HG03095 (cell line): ENCODE measurements at regions not wholly inside any gene's neighbourhood (a gene's known extent, or its start where the extent isn't known, plus 50 kb on each side); places are given as distances from the start of the nearest gene placed in this dataset.

Experiments
- ATAC-seq: cut with Tn5 transposase; IDR thresholded peaks from one replicate; pipeline ENCODE4 v1.9.1; 2021; ENCODE audit warnings: moderate library complexity; ENCODE audit not compliant: unreplicated experiment

DNA sequence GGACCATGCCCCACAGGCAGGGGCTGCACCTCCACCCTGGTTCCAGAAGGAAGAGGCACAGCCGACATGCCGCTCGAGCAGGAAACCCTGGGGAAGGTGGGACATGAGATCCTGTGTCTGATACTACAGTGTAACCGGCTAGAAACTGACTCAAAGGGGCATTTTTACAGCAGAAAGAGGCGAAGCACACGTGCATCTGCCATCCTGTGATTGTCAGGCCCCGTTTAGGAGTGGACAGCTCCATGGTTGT is 62.7 kb downstream of the SIK1 start:
- no peak for ATAC-seq

DNA sequence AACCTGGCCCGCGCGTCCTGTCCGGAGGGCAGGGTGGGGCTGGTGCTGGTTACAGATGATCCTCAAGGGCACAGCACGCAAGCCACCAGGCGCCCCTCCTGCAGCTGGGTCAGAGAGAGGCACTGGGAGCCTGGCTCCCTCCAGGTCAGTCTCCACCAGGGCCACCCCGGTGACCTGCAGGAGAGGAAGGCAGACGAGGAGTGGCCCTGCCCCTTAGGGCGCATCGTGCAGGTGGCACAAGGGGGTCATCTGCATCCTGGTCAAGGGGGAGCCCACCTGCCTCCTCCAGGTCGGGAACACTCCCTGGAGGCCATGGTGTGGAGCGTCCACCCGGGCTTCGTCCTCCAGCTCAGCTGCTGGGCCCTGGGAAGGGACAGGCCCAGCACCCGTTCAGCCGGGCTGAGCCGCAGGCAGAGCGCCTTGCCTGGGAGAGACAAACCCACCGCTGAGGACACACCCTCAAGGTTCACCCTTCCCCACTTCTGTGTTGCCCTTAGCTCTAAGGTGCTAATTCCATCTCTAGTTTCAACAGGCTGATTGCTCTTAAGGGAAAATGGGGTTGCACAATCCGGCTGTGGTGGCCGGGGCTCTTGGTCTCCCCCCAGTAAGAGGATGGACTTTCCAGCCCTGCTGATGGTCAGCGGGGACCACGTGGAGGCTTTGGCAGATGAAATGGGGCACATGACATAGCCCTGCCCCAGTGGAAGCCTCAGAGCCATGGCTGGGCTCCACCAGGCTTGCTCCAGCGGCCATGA is 63.2 kb downstream of the SIK1 start:
- ATAC-seq, result no peak

DNA sequence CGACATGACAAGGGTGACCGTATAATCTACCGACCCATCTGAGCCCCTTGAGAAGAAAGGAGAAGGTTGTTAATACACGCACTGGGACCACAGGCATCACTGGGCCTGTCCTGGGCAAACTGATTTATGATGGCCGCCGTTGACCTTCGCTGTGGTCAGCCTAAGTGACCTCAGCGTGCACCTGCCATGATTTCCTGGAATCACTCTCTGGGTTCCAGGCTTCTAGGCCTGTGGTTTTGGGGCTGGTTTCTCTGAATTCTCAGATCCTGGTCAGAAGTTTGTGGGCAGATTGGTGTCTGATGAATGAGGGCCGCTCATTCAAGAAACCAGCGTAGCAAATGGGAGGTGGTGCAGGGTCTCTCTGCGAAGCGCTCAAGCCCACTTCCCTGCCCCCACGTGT is 64.0 kb downstream of the SIK1 start:
- ATAC-seq, result no peak

DNA sequence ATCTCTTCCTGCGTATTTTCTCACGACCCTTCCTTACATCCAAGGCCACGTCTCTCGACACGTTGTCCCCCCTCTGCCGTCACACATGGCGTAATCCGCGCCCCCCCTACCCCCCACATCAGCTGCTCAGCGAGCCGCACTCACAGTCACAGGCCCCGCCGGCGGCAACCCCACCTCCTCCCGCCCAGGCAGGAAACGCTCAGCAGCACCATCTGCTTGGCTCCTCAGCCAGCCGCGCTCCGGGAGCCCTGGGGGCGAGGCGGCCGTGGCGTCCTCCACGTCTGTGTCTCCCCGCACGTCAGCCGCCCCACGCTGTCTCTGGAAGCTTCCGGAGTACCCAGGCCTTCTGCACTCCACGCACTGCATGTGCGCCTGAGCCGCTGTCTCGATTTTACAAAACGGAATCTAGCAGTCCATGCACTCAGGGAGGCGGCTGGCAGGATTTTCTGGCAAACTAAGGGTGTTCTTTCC is 64.6 kb downstream of the SIK1 start:
- ATAC-seq, result peak; percentile 42

DNA sequence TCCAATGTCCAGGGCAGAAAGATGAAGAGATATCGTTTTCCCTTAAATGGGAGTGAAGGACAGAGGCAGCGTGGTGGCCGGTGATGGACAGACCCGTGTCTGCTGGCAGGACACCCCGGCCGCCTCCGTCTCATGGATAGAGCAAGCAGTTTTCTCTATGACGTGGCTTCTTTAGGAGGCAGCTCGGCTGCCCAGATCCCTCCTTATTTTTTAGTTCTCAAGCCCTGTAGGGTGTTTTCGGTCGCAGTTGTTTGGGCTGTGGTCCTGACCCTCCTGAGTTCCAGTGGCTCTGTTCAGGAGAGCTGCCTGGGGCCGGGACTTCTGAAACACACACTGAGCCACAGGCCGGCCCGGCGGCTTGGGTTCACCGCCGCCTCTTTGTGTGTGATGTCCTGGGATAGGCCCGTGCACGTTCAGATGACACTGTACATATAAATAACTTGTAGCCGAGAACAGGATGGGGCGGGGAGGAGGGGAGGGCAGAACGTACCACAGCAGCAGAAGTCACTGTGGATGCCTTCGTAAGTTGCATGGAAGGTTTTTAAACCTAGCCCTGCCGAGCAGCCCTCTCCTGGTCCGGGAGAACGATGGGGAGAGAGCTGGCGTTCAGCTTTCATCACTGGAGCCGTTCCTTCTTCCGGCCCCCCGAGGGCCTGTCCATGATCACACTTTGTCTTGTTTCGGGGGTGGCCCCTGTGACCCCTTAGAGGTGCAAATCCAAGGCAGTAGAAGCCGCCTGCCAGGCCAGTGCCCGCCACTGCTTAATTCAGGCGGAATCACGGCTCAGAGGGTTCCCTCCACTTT is 65.2 kb downstream of the SIK1 start:
- ATAC-seq, result peak; percentile 45

DNA sequence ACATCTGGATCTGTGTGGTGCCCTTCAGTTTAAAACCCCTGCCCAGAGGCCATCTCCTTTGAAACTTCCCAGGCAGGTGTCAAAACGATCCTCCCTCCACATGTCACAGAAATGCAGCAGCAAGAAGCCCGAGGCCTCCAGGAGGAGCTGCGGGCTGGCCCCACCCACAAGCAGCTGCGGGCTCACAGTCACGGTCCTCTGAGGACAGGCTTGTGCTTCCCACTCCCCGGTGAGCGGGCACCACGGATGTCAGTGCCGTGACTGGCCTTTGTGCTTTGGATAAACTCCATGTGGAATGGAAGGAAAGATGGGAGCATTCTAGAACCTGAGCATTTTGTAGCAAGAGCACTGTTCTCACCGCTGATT is 65.8 kb downstream of the SIK1 start:
- no peak for ATAC-seq

DNA sequence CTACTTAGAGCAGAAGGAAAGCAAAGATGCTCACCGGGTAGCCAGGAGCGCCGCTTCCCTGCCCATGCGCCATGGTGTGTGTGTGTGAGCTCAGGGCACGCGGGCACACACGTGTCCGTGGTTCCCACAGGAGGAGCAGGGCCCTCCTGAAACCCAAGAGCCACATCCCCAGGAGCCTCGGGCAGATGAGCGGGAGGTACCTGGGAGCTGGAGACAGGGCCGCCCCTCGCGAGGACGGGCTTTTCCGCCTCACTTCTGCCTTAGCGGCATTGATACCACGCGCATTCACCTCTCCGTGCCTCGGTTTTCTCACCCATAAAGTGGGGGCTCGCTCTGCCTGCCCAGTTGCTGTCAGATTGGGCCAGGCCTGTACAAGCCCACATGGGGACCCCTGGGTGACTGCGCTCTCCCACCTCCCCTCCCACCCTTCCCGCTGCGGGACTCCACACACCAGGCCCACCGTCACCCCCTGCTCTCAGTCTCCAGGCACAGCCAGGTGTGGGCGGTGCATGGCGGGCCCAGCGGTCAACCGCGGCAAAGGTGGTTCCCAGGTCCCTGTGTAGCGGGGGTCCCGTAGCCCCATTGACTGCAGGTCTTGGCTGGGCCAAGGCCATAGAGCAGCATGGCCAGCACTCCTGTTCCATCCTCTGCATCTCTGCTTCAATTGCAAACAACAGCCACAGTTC is 66.3 kb downstream of the SIK1 start:
- no peak for ATAC-seq

DNA sequence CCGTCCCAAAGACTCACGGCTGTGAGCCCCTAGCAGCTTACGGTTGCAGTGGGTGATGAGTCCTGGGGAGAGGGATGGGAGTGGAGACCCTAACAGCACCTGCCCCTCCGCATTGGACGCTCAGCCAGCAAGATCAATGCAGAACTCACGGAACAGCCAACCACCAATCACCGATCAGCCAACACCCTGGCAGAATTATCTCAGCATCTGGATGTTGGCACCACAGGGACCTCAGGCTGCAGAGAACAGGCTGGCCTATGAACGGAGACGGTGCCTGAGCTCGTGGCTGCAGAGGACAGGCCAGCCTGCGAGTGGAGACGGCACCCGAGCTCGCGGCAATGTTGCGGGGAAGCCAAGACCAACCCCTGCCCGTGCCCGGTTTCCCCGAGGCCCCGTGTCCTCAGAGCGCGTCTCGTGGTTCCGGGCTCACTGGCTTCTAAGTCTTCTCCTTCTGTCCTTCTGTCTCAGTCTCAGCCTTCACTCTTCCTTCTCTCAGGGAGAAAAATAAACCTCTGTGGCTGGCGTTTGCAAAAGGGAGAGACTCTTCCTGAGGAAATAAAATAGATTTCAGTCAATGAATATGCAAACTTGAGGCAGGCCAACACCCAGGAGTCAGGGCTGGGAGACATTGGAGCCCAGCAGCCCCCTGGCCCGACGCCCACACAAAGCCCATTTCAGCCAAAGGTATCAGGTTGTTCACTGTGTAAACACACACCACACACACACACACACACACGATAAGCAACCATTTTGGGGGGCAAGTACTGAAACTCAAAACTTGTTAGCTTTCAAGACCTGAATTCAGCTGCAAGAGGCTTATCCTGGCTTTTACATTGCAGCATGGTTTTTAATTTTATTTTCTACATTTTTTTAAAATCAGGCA is 67.8 kb downstream of the SIK1 start:
- no peak for ATAC-seq

DNA sequence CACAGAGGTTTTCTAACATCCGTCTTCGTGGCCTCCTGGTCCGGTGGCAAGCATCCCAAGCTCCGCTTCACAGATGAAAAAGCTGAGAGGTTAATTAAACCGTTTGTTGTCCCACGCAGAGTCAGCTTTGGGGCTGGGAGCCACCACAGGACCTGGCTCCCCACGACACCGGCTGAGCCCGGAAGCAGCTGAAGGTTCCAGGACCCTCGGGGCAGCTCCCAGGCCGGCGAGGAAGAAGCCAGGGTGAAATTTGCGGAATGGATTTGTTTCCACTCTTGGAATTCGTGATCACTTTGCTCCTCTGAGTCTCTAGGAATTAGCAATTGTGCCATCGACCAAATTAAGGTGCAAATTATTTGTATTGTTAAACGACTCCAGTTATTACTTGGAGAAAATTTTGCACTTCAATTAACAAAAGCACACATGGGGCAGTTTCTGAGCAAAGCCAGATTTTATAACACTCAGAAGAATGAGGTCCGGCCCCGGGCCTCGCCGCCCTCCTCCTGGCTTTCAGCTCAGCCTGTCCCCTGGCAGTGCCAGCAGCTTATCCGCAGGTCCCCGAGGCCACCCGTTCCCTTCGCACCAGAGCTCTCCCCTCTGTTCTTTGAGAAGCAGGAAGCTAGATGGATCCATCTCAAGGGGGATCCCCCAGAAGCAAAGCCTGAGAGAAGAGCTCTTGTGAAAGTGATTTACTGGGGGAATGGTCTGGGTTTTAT is 69.1 kb downstream of the SIK1 start:
- ATAC-seq, result no peak

DNA sequence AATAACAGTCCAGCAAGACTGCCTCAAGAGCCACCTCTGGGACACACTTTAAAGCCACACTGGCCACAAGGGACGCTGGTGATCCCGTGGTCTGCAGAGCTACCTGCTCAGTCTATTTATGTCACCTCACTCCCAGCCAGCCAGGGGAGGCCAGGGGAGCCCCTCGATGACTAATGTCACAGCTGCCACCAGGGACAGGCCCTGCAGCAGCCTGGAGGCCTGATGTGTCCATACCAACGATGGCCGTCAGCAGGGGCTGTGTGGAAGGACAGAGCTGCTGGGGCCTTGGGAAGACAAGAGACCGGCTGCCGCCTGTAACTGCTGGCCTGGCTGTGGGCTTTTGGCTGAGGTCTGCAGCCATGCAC is 71.0 kb downstream of the SIK1 start:
- no peak for ATAC-seq

DNA sequence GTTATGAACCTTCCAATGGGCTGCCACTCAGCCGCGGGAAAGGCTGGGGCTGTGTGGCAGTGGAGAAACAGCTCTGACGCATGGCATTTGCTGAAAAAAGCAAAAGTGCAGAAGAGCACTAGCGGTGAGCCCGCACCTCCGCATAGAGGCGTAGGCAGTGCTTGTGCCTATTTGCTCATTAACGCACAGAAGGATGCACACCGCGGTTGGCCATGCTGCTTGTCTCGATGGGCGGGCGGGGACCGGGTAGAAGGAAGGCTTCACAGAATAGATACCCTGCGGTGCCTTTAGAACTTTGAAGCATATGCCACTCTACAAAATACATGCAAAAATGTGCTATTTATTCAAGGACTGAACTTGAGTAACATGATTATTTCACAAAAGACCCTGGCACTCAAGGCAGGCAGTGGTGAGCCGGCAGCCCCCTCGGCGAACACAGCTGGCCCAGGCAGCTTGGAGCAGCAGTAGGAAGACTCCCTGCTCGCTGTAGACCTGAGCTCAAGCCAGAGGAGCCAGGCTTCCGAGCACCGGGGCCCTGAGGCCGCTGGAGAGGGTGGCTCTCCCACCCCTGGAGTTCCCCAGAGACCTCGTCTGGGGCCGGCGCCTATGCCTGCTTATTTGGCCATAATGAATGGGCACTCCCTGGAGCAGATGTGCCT is 71.5 kb downstream of the SIK1 start:
- no peak for ATAC-seq

DNA sequence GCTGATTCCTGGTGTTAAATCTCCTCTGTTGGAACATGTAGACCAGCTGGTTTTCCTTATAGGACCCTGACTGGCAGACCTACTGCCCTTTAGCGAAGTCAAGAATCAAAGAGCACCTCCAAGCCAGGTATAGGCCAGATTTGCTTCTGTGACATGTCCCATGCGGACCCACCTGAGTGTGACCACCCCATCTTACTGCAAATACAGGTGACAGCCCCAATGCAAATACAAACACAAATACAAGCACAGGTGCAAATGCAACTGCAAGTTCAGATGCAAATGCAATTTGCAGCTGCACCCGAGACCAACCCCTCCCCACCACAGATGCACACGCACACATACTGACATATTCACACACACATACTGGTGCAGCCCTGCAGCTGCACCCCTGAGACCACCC is 72.3 kb downstream of the SIK1 start:
- ATAC-seq, result no peak

DNA sequence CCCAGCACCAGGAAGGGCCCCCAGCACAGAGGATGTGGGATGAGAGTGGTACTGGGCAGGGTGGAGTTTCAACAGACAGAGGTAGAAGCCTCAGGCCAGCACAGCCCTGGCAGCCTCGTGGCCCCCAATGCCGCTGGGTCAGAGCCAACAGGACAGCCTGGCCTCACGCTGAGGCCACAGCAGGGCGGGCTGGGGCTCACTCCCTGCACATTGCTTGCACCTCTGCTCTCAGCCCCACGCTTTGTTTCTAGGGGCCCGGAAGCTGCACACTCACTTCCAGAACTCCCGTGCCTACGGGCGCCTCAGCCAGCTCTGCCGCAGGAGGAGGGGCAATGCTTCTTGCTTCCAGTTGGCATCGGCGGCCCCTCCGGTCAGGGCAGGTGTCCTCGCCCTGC is 72.9 kb downstream of the SIK1 start:
- ATAC-seq, result no peak

DNA sequence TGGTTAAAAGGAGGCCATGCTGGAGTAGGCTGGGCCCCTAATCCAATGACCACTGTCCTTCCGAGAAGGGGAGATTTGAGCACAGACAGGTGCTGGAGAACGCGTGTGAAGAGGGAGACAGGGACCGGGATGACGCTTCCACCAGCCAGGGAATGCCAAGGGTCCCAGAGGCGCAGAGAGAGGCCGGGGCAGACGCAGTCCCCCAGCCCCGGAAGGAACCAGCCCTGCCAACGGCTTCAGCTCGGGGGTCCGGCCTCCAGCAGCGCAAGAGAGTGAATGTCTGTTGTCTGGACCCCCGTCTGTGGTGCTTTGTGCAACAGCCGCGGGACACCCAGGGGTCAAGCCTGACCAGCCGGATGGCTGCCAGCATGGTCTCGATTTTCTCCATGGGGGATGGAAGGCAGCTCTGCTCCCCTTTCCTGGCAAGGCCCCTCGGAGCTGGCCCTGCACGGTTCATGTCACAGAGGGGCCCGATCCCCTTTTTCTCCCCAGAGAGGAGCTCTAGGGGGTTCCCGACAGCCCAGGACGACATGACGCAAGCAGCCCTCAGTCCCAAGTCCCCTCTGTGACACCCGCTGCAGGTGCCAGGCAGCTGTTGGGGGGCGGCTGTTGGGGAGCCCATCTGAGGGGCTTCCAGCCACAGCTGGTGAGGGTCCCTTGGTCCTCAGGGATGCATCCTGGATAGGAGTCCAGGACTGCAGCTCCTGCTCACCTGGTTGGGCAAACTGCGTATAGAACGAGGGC is 73.5 kb downstream of the SIK1 start:
- ATAC-seq, result no peak

DNA sequence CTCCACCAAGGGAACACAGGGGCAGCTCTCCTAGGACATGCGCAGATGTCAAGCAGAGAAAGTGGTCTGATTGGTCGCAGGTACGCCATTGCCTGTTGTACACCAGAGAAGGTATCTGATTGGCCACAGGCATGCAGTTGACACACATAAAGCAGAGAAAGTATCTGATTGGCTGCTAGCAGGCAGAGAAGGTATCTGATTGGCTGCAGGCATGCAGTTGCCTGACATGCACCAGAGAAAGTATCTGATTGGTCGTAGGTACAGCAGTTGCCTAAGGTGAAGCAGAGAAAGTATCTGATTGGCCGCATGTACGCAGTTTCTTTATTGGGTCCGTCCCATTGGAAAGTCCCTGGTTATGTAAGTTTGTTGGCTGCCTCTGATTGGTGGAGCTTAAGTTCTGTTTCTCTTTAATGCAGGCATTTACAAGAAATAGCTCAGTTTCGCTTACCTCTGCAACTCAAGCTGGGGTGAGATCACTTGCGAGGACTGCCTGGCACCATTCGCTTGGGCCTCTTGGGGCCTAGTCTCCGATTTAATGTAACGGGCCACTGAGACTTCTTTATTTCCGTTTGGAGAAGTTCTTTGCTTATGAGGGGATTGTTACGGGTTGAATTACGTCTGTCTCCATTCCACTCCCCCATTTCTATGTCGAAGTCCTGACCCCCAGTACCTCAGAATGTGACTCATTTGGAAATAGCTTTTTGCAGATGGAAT is 74.2 kb downstream of the SIK1 start:
- ATAC-seq, result peak; percentile 67

DNA sequence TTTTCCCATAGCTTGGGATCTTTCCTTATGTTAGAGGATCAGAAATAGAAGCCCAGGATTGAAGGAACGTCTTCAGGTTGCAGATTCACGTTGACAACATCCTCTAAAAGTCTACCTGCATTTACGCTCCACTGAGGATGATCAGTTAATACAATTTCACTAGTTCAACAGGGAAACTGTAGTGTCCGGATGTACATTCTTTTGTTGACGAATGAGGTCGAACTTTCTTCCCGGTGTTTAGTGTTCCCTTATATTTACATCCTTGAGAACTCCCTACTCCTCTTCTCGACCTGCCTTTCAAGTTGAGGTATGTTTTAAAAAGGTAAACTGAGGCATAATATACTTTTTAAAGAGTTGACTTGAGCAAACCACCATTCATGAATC is 74.8 kb downstream of the SIK1 start:
- no peak for ATAC-seq

DNA sequence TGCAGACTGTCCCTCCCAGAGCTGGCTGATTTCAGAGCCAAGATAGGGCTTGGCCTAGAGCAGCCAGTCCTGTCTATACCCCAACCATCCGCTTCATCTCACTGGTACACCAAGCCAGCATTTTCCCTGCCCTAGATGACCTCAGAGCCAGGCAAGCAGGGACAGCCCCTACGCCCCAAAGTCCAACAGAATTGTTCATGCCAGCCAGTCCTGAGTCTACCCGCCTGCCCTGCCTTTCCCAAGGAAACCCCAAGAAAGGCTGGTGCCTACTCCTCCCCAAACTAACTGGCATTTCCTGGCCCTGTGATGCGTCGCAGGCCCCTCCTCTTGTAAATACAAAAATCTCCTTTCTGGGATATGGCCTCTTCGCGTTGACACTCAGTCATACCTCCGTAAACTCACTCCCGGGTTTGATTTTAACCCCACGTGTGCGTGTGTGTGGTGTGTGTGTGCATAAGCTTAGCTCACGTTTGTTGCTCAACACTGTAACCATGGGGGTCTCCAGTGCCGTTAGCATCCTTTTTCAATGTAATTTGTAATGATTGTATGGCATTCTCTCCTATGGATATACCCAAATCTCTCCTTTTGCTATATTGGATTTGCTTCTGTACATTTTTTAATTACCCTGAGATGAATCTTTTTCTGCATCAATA is 75.3 kb downstream of the SIK1 start:
- ATAC-seq, result no peak

DNA sequence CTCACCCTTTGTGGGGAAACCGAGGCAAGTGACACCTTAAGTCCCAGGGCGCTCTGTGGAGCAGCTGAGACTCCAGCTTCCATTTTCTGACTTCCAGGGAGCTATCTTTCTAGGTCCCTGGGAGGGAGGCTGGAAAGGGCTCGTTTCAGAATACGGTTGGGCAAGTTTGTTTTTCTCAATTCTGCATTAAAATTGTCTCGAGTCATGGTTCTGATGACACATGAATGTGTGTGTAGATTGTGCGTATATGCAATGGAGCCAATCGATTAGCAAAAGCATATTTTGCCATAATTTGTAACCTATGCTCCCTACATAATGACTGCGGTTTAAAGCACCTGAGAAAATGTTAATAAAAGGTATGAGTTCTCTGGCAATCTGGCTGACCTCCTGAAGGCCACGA is 77.3 kb downstream of the SIK1 start:
- ATAC-seq, result no peak
